ENCODE measurements at regions not wholly inside any gene's neighbourhood (a gene's known extent, or its start where the extent isn't known, plus 50 kb on each side); places are given as distances from the start of the nearest gene placed in this dataset.

- no peak for DNase-seq
- Histone ChIP-seq H2BK15ac (ENCODE audit: low read depth, low read length) (no peak overlapping the region), H3K79me1 (ENCODE audit: insufficient read depth, low read depth, low read length, poor library complexity, severe bottlenecking) (no peaks in the 10 kb centered on the region), H3K23ac (ENCODE audit: insufficient read length, low read depth, low read length) (no peak overlapping the region), H3K23me2 (ENCODE audit: insufficient read length, low read depth, low read length, poor library complexity, severe bottlenecking) (no peaks in the 10 kb centered on the region), H3K27ac (ENCODE audit: insufficient read length, low read depth, low read length) (no peak overlapping the region), H2BK12ac (ENCODE audit: insufficient read length, low read depth, low read length) (no peak overlapping the region), H3K56ac (ENCODE audit: insufficient read length, low read depth, low read length) (no peak overlapping the region), H2AFZ (ENCODE audit: low read length) (no peak overlapping the region), H3K14ac (ENCODE audit: insufficient read depth, low read length) (no peak overlapping the region), H2AK5ac (ENCODE audit: insufficient read length, low read length) (no peak overlapping the region), H4K91ac (ENCODE audit: insufficient read length, low read depth, low read length) (no peak overlapping the region), H2BK5ac (ENCODE audit: insufficient read length, low read length) (no peak overlapping the region), H3K4ac (ENCODE audit: low read depth, low read length) (no peak overlapping the region), H4K8ac (replicated peaks; ENCODE audit: insufficient read length, low read depth, low read length) (no peak overlapping the region), H3K79me2 (ENCODE audit: insufficient read depth, low read length) (no peaks in the 10 kb centered on the region), H3K9ac (ENCODE audit: extremely low read depth, insufficient read length, low read length) (no peak overlapping the region), H3K9me3 (ENCODE audit: control insufficient read depth, low read depth, low read length) (no peaks in the 10 kb centered on the region), H2BK120ac (ENCODE audit: low read depth, low read length, poor library complexity, severe bottlenecking) (no peak overlapping the region), H4K5ac (ENCODE audit: insufficient read length, low read depth, low read length) (no peak overlapping the region), H3T11ph (ENCODE audit: low read length) (no peak overlapping the region), H3K4me2 (ENCODE audit: insufficient read depth, insufficient read length, low read length) (no peak overlapping the region), H2BK20ac (ENCODE audit: low read depth, low read length, poor library complexity, severe bottlenecking) (no peak overlapping the region), H4K20me1 (ENCODE audit: control insufficient read depth, insufficient read depth, insufficient read length) (no peaks in the 10 kb centered on the region), H3K18ac (ENCODE audit: insufficient read length, low read depth, low read length) (no peak overlapping the region), H3K27me3 (ENCODE audit: insufficient read depth, low read length) (no peaks in the 10 kb centered on the region), H3K4me1 (ENCODE audit: insufficient read depth, low read length) (no peaks in the 10 kb centered on the region; the same call in 1 of the 2 replicates)
- Mint-ChIP-seq H3K27me3 (ENCODE audit: low read depth) (peaks cover 5% of the 10 kb centered on the region), H3K4me3 (no peak overlapping the region), H3K27ac (no peak overlapping the region; a peak in 1 of 7 replicates), H3K9me3 (no peaks in the 10 kb centered on the region), H3K36me3 (ENCODE audit: insufficient read depth in 1 of 3, low read depth in 3 of 3) (no peaks in the 10 kb centered on the region; a peak in 1 of 7 replicates), H3K4me1 (peaks cover 21 to 24% of the 10 kb centered on the region in 2 experiments)
- TF ChIP-seq CTCF (conservative IDR thresholded peaks at IDR 0.05), result no peak
- no CpG with 5 or more reads among the region's 11 CpGs for WGBS (ENCODE audit: extremely low coverage, insufficient read length, low lambda C conversion rate)
Observed at GRCh38 chr4:152072906-152073305, 312.1 kb upstream of the GATB start.
